ENCODE measurements at regions not wholly inside any gene's neighbourhood (a gene's known extent, or its start where the extent isn't known, plus 50 kb on each side); places are given as distances from the start of the nearest gene placed in this dataset.

- POLR2A ChIA-PET (ENCODE audit: low non-redundant PET) = no interaction called here
- Histone ChIP-seq H3K27me3 (replicated peaks; ENCODE audit: insufficient read depth, low read depth, low read length, poor library complexity) (no peaks in the 10 kb centered on the region), H3K9me3 (ENCODE audit: low read depth, low read length, poor library complexity, severe bottlenecking) (no peaks in the 10 kb centered on the region), H3K4me3 (ENCODE audit: low read depth, low read length, poor library complexity, severe bottlenecking) (no peak overlapping the region), H3K36me3 (ENCODE audit: insufficient read depth, low read length, poor library complexity, severe bottlenecking) (no peaks in the 10 kb centered on the region), H3K27ac (ENCODE audit: low read depth, low read length, poor library complexity, severe bottlenecking) (no peak overlapping the region), H3K4me1 (ENCODE audit: insufficient read depth, low read length, poor library complexity, severe bottlenecking) (no peaks in the 10 kb centered on the region)
- BruUV-seq (replicated peaks) = no TSS peak
- intact Hi-C loops (cut with micrococcal nuclease; ENCODE audit: unreplicated experiment) = no loop called here
- TF ChIP-seq EZH2 (IDR thresholded peaks at IDR 0.05; ENCODE audit: borderline replicate concordance, low read depth, low read length, poor library complexity, severe bottlenecking) = no peak
- no peak for TF ChIP-seq CTCF (conservative IDR thresholded peaks at IDR 0.05; ENCODE audit: low read depth, low read length)
- no peak for DNase-seq (ENCODE audit: low spot score)
- CTCF ChIA-PET = no interaction called here
Observed at GRCh38 chr2:147214914-147215313, 629.9 kb upstream of the ACVR2A start.

GRCh38 chr2:147211484-147211883 is 633.3 kb upstream of the ACVR2A start:
- ChIA-PET CTCF (no interaction called here), POLR2A (ENCODE audit: low non-redundant PET) (no interaction called here)
- no TSS peak for BruUV-seq (replicated peaks)
- Histone ChIP-seq H3K36me3 (ENCODE audit: insufficient read depth, low read length, poor library complexity, severe bottlenecking) (no peaks in the 10 kb centered on the region), H3K9me3 (ENCODE audit: low read depth, low read length, poor library complexity, severe bottlenecking) (no peaks in the 10 kb centered on the region), H3K4me1 (ENCODE audit: insufficient read depth, low read length, poor library complexity, severe bottlenecking) (no peaks in the 10 kb centered on the region), H3K4me3 (ENCODE audit: low read depth, low read length, poor library complexity, severe bottlenecking) (no peak overlapping the region), H3K27me3 (replicated peaks; ENCODE audit: insufficient read depth, low read depth, low read length, poor library complexity) (no peaks in the 10 kb centered on the region), H3K27ac (ENCODE audit: low read depth, low read length, poor library complexity, severe bottlenecking) (no peak overlapping the region)
- TF ChIP-seq CTCF (conservative IDR thresholded peaks at IDR 0.05; ENCODE audit: low read depth, low read length) (no peak), EZH2 (IDR thresholded peaks at IDR 0.05; ENCODE audit: borderline replicate concordance, low read depth, low read length, poor library complexity, severe bottlenecking) (no peak)
- no peak for DNase-seq (ENCODE audit: low spot score)
- intact Hi-C loops (cut with micrococcal nuclease; ENCODE audit: unreplicated experiment) = no loop called here

GRCh38 chr2:147204102-147204501 is 640.7 kb upstream of the ACVR2A start:
- no peaks in the 10 kb centered on the region for H3K9me3 ChIP-seq (ENCODE audit: low read depth, low read length, poor library complexity, severe bottlenecking)
- no peak for DNase-seq (ENCODE audit: low spot score)
- no peak overlapping the region for H3K27ac ChIP-seq (ENCODE audit: low read depth, low read length, poor library complexity, severe bottlenecking)
- no peak for TF ChIP-seq EZH2 (IDR thresholded peaks at IDR 0.05; ENCODE audit: borderline replicate concordance, low read depth, low read length, poor library complexity, severe bottlenecking)
- no peak for TF ChIP-seq CTCF (conservative IDR thresholded peaks at IDR 0.05; ENCODE audit: low read depth, low read length)
- no peaks in the 10 kb centered on the region for H3K4me1 ChIP-seq (ENCODE audit: insufficient read depth, low read length, poor library complexity, severe bottlenecking)
- no peak overlapping the region for H3K4me3 ChIP-seq (ENCODE audit: low read depth, low read length, poor library complexity, severe bottlenecking)
- POLR2A ChIA-PET (ENCODE audit: low non-redundant PET) = no interaction called here
- H3K36me3 ChIP-seq (ENCODE audit: insufficient read depth, low read length, poor library complexity, severe bottlenecking) = no peaks in the 10 kb centered on the region
- CTCF ChIA-PET = no interaction called here
- intact Hi-C loops (cut with micrococcal nuclease; ENCODE audit: unreplicated experiment) = no loop called here
- no peaks in the 10 kb centered on the region for H3K27me3 ChIP-seq (replicated peaks; ENCODE audit: insufficient read depth, low read depth, low read length, poor library complexity)
- BruUV-seq (replicated peaks) = no TSS peak
